Activated B cell treated with CpG ODN at 0.5 μM for 24 hours (primary cell): ENCODE measurements at regions not wholly inside any gene's neighbourhood (a gene's known extent, or its start where the extent isn't known, plus 50 kb on each side); places are given as distances from the start of the nearest gene placed in this dataset.

Experiments
- ATAC-seq: fragments of 200-7000 bp; cut with Tn5 transposase; one replicate; pipeline ENCODE4 v1.10.0; 2021; ENCODE audit warnings: low read depth, mild to moderate bottlenecking, moderate library complexity
- CTCF ChIA-PET: fragments of 350-600 bp; sonication (Branson Sonifier 250); formaldehyde crosslinking; loops from one replicate; lab custom pipeline; 2021; ENCODE audit warnings: antibody characterized with exemption; lab: Charles Lee
- POLR2A ChIA-PET: fragments of 350-600 bp; sonication (Branson Sonifier 250); formaldehyde crosslinking; loops from one replicate; lab custom pipeline; 2021; ENCODE audit warnings: antibody characterized with exemption; lab: Charles Lee
- DNase-seq: peaks from one replicate; pipeline ENCODE4 v3.0.0; 2022
- H3K27ac Mint-ChIP-seq: one replicate; pipeline ENCODE4 v1.8.0; 2020; ENCODE audit warnings: mixed read lengths
- H3K27me3 Mint-ChIP-seq: one replicate; pipeline ENCODE4 v1.8.0; 2021; ENCODE audit warnings: mixed read lengths
- H3K36me3 Mint-ChIP-seq: one replicate; pipeline ENCODE4 v1.8.0; 2021; ENCODE audit warnings: low read depth, mixed read lengths
- H3K4me1 Mint-ChIP-seq: one replicate; pipeline ENCODE4 v1.8.0; 2021; ENCODE audit warnings: mixed read lengths
- H3K4me3 Mint-ChIP-seq: one replicate; pipeline ENCODE4 v1.8.0; 2020; ENCODE audit warnings: mild to moderate bottlenecking, mixed read lengths
- H3K9me3 Mint-ChIP-seq: one replicate; pipeline ENCODE4 v1.8.0; 2020; ENCODE audit warnings: mixed read lengths
- intact Hi-C: fragments of 100-400 bp; cut with micrococcal nuclease; formaldehyde crosslinking; loops from one replicate; pipeline ENCODE4 v1.15.1; 2024
- TF ChIP-seq, protein P1 (sequence below): fragments of 200-600 bp; IDR thresholded peaks from one replicate; pipeline ENCODE4 v1.8.0; 2022; ENCODE audit warnings: antibody characterized with exemption, mild to moderate bottlenecking

DNA sequence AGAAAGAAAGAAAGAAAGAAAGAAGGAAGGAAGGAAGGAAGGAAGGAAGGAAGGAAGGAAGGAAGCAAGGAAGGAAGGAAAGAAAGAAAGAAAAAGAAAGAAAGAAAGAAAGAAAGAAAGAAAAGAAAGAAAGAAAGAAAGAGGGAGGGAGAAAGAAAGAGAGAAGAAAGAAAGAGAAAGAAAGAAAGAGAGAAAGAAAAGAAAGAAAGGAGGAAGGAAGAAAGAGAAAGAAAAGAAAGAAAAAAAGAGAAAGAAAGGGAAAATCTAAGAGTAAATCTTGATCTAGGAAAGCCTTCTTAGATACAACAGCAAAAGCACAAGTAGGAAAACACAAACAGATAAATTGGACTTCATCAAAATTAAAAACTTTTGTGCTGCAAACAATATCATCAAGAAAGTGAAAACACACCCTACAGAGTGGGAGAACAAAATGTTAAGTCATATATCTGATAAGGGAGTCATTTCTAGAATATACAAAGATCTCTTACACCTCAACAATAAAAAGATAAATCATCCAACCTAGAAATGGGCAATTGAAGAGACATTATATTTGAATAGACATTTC lies 116.8 kb upstream of the FGF3 start:
- CTCF ChIA-PET, result no interaction called here
- DNase-seq, result no peak
- intact Hi-C loops, result no loop called here

DNA sequence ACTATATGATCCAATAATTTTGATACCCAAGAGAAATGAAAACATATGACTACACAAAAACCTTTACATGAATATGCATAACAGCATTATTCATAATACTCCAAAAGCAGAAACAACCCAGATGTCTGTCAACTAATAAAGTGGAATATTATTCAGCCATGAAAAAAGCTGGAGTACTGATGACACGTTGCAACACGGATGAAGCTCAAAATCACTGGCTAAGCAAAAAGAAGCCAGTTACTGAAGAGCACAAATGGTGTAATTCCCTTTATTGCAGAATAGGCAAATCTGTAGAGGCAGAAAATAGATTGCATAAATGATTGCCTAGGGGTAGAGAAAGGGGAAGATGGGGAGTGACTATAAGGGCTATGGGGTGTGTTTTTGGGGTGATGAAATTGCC lies 117.6 kb upstream of the FGF3 start:
- TF ChIP-seq, protein P1, sequence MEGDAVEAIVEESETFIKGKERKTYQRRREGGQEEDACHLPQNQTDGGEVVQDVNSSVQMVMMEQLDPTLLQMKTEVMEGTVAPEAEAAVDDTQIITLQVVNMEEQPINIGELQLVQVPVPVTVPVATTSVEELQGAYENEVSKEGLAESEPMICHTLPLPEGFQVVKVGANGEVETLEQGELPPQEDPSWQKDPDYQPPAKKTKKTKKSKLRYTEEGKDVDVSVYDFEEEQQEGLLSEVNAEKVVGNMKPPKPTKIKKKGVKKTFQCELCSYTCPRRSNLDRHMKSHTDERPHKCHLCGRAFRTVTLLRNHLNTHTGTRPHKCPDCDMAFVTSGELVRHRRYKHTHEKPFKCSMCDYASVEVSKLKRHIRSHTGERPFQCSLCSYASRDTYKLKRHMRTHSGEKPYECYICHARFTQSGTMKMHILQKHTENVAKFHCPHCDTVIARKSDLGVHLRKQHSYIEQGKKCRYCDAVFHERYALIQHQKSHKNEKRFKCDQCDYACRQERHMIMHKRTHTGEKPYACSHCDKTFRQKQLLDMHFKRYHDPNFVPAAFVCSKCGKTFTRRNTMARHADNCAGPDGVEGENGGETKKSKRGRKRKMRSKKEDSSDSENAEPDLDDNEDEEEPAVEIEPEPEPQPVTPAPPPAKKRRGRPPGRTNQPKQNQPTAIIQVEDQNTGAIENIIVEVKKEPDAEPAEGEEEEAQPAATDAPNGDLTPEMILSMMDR, result no peak
- POLR2A ChIA-PET, result no interaction called here
- Mint-ChIP-seq H3K27me3 (peaks cover 3% of the 10 kb centered on the region), H3K9me3 (peaks cover 9% of the 10 kb centered on the region), H3K36me3 (no peaks in the 10 kb centered on the region), H3K4me3 (no peak overlapping the region), H3K4me1 (no peaks in the 10 kb centered on the region), H3K27ac (no peak overlapping the region)
- no peak for ATAC-seq
- intact Hi-C loops, result no loop called here
- DNase-seq, result no peak
- CTCF ChIA-PET, result no interaction called here

More for the DNA sequence above, 116.8 kb upstream of the FGF3 start:
- POLR2A ChIA-PET, result no interaction called here
- H3K27me3 Mint-ChIP-seq, result peaks cover 3% of the 10 kb centered on the region
- TF ChIP-seq, protein P1, result no peak
- no peak overlapping the region for H3K27ac Mint-ChIP-seq
- H3K4me3 Mint-ChIP-seq, result no peak overlapping the region
- H3K36me3 Mint-ChIP-seq, result no peaks in the 10 kb centered on the region
- peaks cover 9% of the 10 kb centered on the region for H3K9me3 Mint-ChIP-seq
- no peaks in the 10 kb centered on the region for H3K4me1 Mint-ChIP-seq
- no peak for ATAC-seq

DNA sequence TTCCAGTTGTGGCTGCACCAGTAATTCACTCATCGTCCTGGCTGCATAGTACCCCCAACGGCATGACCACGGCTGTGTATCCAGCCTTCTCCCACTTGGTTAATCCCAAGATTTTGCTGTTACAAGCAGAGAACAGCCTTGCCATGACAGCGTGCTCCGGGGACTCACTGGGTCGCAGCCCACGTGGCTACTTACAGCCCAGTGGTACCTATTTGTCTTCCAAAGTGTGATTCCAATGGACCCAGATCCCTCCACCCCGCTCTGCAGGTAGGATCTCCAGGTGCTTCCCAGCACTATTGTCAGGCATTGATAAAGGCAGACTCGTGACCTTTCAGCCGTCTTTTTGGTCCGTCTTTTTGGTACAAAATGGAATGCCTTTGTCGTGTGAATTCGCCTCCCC lies 119.0 kb upstream of the FGF3 start:
- peaks cover 9% of the 10 kb centered on the region for H3K9me3 Mint-ChIP-seq
- no peak overlapping the region for H3K27ac Mint-ChIP-seq
- DNase-seq, result no peak
- no peaks in the 10 kb centered on the region for H3K4me1 Mint-ChIP-seq
- ChIA-PET CTCF (no interaction called here), POLR2A (no interaction called here)
- H3K4me3 Mint-ChIP-seq, result no peak overlapping the region
- TF ChIP-seq, protein P1, result no peak
- ATAC-seq, result no peak
- H3K36me3 Mint-ChIP-seq, result no peaks in the 10 kb centered on the region
- H3K27me3 Mint-ChIP-seq, result peaks cover 3% of the 10 kb centered on the region
- intact Hi-C loops, result no loop called here

DNA sequence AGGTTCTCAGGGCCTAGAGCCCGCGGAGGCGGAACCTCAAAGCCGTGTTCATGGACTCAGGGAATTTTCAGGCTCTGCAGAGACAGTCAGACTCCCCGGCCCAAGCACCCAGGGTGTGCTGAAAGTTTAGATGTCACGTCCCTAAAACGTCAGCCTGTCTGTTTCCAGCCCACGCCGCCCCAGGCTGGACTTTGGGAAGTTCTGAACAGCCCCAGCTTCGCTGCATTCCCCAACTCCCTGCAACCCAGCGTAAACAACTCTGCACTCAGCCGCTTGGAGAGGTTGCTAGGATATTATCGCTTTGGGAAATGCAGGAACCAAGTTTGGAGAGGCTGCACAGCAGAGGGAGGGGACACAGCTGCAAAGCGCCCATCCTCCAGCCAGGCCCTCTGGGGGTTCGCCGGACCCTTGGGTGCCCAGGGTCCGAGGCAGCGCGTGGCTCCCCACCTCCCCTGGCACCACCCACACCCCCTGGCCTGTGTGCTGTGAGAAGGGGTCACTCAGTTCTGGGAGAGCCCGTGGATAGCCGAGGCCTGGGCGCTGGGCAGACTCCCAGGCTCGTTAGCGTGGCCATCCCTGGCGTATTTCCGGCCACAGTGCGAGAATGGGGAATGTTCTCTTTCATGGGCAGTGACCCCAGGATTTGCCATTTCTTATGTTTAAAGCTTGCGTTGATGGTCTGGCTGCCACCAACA lies 120.5 kb upstream of the FGF3 start:
- ChIA-PET CTCF (no interaction called here), POLR2A (interaction anchor here (0.7 kb wide), 1 partner anchor 13 kb away, joined by 6 read pairs; no protein-coding TSS in a partner anchor)
- H3K9me3 Mint-ChIP-seq, result peaks cover 9% of the 10 kb centered on the region
- DNase-seq, result no peak
- H3K27me3 Mint-ChIP-seq, result no peaks in the 10 kb centered on the region
- no peak overlapping the region for H3K4me3 Mint-ChIP-seq
- H3K27ac Mint-ChIP-seq, result no peak overlapping the region
- H3K36me3 Mint-ChIP-seq, result no peaks in the 10 kb centered on the region
- no peaks in the 10 kb centered on the region for H3K4me1 Mint-ChIP-seq
- no peak for ATAC-seq
- intact Hi-C loops, result no loop called here
- TF ChIP-seq, protein P1, result no peak

DNA sequence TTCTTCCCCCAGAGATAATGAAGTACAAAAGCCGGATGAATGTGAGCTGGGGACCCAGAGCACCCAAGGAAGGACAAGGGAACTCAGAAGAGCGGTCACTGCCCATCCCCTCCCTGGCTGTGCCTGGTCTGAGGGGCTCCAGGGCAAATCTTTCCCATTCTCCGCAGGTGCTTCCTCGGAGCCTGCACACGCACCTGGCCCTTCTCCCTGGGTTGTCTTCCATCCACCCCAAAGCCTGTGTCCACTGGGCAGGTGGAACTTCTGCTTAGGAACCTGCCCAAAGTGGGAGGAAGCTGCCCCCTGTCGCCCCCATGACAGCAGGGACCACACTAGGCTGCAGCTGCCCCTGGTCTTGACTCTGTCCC lies 121.0 kb upstream of the FGF3 start:
- DNase-seq (no peak), ATAC-seq (no peak)
- Mint-ChIP-seq H3K27ac (no peak overlapping the region), H3K27me3 (no peaks in the 10 kb centered on the region), H3K36me3 (no peaks in the 10 kb centered on the region), H3K4me1 (no peaks in the 10 kb centered on the region), H3K9me3 (peaks cover 9% of the 10 kb centered on the region), H3K4me3 (no peak overlapping the region)
- CTCF ChIA-PET, result no interaction called here
- TF ChIP-seq, protein P1, result no peak
- intact Hi-C loops, result no loop called here
- POLR2A ChIA-PET, result no interaction called here
